Islet precursor cell (in vitro differentiated cells): ENCODE measurements at regions not wholly inside any gene's neighbourhood (a gene's known extent, or its start where the extent isn't known, plus 50 kb on each side); places are given as distances from the start of the nearest gene placed in this dataset.
"Not testable (repeated sequence)": the region's sequence is repeated elsewhere in the genome, so short reads cannot be mapped to it uniquely, and the experiment has no call there.

Source experiments
- DNase-seq: peaks from one replicate; pipeline ENCODE4 v3.0.0-alpha.2; 2018

DNA sequence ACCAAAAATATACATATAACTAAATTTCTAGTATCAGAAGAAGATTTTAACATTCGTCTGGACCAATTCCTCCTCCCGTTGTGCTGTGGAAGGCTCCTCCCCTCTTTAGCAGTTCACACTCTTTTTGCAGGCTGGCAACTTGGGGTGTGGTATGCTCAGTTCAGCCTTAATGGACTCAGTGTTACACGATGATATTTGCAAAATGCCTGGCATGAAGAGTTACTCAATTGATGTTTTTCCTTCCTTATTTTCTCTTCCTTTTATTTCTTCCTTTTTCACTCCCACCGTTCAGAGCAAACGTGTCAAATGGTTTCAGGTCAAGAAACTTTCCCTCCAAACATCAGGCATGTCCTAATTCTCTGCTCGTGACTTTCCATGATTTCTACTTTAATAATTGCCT, 248.3 kb downstream of the PHF14 start:
- no peak for DNase-seq

DNA sequence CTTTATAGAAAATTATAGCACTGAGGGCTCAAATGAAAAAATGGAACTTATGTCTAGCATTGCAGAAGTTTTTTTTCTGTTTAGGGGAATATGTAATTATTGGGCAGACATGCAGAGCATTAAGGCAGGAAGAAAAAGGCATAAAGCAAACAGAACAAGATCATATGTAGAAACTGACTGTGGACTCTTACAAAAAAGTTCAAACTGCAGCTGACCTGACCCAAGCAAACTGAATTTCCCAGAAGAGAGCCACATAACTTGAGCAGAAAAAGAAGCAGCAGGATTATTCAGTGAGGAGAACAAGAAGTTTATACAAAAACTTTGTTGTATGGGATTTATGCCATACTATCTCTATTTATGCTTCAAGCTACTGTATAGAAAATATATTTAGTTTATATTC, 250.9 kb downstream of the PHF14 start:
- DNase-seq = no peak

DNA sequence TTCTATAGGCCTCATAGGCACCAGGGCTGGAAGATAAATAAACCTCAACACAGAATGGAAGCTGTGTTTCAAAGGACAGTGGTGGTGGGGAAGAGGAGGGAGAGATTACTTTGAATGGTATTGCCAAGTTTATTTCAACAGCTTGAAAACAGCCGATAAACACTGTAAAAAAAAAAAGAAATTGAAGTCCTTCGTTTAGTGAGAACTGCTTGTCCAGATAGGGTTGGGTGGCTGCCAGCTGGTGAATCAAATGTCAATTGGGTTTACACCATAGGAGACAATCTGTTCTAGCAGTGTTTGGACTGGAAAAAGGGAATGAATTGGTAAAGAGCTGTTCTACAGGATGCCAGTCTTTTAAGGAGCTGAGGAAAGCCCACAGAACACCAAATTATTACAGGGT, 254.8 kb downstream of the PHF14 start:
- no peak for DNase-seq

DNA sequence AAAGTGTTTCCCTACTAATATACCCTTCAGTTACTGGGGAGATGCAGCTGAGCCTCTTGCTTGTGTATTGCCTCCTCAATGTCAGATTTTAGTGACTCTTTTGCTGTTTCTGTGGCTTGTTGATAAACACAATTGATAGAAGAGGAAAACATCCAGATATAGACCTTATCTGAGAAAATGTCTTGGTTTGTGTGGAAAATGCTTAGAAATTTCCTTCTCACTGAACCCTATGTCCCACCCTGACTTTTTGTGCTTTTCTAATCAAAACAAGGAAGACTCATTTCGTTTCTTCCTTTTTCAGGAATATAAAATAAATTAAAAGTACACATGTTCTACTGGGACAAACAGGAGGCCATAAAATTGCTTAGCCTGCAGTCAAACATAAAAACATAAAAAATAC, 257.5 kb downstream of the PHF14 start:
- DNase-seq = no peak

DNA sequence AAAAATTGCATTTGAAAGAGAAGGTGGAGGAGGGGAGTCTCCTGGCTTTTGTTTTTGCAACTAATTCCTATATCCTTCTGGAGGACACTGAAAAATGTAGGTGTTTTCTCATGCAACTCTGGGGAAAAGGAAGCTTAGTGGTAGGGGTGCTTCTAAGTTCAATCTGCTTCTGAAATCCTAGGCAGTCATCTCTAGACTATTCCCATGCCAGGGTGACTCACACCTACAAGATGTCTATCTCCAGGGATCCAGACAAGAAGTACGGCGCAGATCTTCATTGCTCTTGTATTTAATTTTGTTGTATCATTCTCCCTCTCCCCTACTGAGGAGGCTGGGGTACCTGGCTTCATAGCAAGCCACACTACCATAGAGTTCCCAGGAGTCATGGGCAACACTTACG, 258.8 kb downstream of the PHF14 start:
- no peak for DNase-seq

DNA sequence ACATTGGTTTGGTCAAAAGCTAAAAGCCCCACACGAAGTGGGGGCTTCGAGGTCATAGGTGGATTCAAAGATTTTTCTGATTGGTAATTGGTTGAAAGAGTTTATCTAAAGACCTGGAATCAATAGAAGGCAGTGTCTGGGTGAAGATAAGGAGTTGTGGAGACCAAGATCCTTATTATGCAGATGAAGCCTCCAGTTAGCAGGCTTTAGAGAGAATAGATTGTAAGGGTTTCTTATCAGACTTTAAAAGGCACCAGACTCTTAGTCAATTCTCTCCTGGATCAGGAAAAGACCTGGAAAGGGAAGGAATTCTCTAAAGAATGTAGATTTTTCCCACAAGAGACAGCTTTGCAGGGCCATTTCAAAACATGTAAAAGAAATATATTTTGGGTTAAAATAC, 260.2 kb downstream of the PHF14 start:
- DNase-seq = no peak

DNA sequence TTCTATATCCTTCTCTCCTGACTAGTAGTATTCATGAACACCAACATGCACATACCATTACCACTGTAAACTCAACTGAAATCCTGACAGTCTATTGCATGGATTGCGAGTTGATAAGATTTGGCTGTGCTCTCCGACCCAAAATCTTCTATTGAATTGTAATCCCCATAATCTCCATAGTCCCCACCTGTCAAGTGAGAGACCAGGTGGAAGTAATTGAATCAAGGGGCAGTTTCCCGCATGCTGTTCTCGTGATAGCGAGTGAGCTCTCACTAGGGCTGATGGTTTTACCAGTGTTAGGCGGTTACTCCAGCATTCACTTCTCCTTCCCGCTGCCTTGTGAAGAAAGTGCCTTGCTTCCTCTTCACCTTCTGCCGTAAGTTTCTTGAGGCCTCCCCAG, 261.8 kb downstream of the PHF14 start:
- no peak for DNase-seq

DNA sequence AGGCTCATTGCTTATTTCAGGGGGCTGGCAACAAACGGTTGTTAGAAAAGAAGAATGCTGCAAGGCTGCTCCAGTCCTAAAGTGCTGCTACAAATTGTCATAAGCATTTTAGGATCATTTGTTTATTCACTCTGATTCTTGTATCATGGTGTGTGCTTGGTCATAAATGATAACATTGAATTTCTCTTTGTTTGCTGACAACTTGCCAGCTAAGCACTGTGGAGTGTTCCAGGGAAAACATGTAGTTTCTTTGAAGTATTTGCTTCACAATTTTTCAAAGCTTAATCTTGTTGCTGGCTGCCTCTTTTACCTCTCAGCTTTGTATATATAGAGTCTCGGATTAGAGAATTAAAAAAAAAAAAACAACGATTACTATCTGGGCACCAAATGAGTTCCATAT, 263.0 kb downstream of the PHF14 start:
- no peak for DNase-seq

DNA sequence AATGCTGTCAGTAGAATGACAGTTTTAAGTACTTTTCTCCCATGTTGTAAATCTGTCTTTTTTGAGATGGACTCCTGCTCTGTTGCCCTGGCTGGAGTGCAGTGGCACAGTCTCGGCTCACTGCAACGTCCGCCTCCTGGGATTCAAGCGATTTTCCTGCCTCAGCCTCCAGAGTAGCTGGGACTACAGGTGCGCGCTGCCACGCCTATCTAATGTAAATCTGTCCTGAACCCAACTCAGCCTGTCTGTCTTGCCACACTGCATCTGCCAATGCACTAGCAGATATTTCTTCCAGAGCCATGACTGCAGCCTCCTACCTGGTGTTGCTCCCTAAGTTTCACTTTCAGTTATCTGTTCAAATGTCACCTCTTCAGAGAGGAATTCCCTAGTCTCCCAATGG, 264.1 kb downstream of the PHF14 start:
- no peak for DNase-seq

DNA sequence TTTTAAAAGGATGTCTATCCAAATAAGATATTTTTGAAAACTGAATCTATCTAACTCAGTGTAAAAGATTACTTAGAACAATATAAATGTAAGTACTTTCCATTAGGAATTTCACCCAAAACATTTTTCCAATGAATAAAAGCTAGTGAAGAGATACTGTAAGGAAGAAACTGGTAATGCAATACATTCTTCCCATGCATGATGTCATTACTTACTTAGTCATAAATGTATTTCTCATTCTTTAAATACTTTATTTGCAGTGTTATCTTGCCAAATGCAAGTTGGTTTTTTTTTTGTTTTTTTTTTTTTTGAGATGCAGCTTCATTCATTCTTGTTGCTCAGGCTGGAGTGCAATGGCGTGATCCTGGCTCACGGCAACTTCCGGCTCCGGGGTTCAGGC, 265.6 kb downstream of the PHF14 start:
- DNase-seq = no peak

DNA sequence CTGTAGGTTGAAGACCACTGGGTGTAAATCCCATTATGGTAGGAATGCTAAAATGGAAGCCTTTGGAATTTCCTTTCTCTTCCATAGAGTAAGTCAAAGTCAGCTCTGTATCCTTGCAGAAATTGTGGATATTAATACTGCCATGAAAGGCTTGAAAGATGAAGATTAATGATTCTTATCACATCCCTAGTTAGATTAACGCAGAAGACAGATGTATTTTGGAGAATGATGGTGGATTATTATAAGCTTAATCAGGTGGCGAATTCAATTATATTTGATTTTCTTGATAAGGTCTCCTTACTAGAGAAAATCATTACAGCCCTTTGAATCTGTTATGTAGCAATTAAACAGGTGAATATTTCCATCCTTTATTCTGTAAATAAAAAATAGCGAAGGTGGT, 270.1 kb downstream of the PHF14 start:
- DNase-seq = no peak

DNA sequence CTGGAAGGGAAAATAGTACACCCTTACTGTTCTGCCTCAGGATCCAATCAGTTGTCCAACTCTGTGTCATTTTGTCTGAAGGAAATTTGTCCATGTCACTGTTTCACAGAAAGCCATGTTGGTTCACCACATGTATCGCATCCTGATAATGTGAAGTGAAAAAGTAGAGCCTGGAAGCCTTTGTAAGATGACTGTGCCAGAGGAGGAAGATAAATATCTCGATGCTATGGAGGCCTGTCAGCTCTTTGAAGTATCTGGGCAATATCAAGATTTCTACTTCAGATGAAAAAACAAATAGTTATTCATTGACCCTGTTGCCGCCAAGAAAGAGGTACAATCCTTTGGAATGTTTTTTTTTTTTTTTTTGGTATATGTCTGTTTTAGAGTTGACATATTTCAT, 270.5 kb downstream of the PHF14 start:
- DNase-seq = no peak

DNA sequence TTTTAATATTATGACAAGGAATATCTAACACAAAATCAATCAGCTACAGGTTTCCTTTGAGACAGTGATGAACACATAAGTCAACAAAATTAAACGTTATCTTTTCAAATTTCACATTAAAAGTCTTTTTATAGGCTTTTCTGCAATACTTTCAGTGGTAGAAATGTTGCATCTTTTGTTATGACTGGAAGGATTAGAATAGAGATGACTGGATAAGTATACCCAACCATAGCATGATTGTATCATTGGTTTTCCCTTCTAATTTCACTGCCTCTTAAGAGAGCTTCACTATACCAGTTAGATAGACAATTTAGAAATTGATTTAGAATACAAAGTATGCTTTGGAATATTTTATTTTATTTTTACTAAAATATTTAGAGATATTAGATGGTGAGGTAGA, 273.9 kb downstream of the PHF14 start:
- DNase-seq = no peak

DNA sequence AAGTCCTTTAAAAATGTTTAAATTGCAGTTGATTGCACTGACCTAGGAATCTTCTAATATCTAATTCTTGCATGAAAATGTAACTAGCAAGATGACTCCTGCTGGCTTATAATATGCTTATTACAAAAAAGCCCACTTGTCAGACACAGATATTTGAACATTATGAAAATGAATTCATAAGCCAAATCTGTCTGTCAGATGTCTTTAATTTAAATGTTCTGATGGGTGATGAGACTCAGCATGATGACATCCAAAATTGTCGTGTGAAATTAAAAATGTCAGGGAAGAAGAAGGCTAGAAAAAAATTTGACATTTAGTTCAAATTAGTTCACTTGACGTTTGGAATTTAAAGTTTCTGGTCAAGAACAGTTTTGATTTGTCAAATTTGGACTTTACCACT, 277.8 kb downstream of the PHF14 start:
- DNase-seq = no peak

DNA sequence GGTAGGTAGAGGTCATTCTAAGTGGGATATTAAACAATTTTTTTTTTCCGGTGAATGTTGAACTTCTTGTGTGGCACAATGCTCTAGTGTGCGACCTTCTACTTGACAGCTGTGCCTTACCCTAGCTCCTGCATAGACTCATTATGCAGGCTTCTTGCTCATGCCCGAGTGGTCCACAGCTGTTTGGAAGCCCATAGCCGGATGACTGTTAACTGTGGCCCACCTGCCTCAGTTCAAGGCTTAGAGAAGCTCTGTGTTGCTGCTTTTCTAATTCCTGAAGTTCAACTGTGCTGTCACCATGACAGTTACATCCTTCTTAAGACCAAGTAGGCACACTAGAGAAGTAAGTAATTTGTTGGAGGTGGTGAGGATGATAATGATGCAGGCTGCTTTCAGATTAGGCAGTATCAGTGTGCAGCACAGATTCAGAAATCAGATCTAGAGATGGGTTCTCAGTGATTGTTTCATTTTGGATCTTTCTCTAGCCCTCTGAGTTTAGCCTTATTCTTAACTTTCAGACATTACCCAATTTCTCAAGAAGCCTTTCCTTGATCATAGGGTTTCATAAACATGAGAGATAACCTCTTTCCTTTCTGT, 278.4 kb downstream of the PHF14 start:
- no peak for DNase-seq

DNA sequence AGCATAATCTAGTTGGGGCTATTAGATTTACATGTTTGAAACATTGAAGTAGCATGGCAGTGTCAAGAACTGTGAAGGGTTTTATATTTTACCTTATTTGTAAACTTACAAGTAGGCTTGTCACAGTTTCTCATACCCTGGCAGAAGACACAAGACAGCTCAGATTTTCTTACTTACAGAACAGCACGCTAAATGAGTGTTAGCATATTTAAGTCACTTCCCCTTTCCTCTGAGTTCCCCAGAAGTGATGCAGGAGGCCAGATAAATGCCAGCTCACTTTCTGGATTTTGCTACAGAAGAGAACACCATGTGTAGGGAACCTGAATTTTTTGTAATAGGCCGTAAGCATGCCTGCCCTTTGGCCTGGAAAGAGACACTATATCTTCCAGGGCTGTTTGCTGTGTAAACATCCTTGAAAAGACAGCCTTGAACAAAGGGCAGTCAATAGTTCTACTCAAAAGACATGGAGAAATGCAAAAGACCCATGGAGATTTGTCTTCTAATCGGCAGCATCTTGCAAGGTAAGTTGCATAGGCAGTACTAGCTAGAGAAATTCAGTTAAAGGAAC, 279.1 kb downstream of the PHF14 start:
- no peak for DNase-seq

DNA sequence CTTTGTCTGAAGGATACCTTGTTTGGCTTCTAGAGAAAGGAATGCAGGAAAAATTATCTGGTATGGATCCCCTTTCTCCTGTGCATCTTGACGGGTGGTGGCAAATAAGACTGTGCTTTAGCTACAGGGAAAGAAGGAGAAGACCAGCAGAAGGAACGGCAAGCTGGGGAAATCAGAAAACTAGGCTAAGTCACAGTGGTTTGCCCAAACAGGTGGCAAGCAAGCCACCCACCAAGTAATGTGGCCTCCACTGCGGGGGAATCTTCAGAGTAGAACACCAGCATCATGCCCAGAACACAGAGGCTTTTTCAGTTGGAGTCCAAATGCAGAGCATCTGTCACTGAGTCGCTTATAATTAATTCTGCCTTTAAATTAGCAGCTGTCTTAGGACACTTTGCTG, 282.8 kb downstream of the PHF14 start:
- no peak for DNase-seq

DNA sequence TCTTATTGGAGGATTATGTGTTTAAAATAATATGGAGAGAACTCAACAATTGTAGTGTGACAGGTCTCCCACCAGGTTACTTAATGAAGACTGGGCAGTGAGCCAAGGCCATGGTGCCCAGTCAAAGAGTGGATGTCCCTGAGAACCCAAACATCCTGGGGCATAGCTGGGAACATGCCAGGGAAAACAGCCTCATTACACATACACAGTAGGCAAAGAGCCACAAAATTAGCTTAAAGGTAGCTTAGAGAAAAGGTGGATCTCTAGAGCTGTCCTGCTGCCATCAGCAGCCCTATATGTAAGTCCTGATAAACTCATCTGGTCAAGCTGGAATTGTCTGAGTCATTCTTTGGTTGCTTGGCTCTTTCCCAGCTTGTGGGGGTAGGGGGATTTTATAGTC, 287.8 kb downstream of the PHF14 start:
- no peak for DNase-seq

DNA sequence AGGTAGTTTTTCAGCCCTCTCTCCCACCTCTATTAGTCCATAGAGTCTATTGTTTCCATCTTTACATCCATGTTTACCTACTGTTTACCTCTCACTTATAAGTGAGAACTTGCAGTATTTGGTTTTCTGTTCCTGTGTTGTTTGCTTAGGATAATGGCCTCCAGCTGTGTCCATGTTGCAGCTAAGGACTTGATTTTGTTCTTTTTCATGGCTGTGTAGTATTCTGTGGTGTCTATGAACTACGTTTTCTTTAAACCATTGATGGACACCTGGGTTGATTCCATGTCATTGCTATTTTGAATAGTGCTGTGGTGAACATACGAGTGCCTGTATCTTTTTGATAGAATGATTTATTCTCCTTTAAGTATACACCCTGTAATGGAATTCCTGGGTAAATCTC, 292.4 kb downstream of the PHF14 start:
- no peak for DNase-seq

DNA sequence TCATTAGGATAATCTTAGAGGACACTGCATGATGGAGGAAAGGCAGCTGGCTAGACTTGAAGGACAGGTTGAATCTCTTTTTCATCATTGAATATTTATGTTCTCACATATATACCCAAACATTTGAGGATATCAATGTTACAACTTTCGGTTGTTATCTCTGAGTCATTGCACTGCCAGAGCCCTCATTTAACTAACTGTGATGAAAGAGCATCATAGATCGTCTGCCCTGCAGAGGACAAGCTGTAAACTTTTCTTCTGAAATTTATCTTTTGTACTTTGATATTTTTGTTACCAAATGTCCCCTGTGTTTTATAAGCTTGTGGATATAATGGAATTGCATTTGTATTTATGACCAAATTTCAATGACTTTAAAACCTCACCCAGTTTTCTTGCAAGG, 298.7 kb downstream of the PHF14 start:
- DNase-seq = no peak

DNA sequence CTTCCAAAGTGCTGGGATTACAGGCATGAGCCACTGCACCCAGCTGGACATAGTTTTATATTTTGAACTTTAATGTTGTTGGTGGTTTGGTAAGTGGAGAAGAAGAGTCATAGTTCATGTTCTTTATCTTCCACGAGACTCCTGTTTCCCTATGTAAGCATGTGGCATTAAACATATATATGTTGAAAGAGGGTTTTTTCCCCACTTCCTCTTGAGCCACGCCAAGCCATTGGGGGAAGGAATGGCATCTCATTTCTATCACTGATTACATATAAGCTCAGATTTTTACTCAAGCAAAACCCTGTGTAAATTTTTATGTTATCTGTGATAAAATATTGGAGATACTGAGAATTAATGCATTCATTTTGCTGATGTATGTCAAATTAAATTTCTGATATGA, 300.4 kb downstream of the PHF14 start:
- DNase-seq = no peak

DNA sequence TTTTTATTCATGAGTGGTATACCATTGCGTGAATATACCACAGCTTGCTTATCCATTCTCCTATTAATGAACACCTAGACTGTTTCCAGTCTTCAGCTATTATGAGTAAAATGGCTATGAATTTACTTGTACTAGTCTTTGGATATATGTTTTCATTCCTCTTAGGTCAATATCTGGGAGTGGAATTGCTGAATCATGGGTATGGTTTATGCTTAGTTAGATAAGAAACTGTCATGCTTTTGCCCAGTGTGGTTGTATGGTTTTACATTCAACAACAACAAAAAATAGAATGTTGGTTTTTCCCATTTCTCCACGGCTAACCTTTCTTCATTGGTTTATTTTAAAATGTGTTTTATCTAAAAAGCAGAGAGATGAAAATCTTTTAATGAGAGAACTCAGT, 308.3 kb downstream of the PHF14 start:
- no peak for DNase-seq

DNA sequence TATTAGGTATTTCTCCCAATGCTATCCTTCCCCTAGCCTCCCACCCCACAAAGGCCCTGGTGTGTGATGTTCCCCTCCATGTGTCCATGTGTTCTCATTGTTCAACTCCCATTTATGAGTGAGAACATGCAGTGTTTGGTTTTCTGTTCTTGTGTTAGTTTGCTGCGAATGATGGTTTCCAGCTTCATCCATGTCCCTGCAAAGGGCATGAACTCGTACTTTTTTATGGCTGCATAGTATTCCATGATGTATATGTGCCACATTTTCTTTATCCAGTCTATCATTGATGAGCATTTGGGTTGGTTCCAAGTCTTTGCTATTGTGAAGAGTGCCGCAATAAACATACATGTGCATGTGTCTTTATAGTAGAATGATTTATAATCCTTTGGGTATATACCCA, 309.9 kb downstream of the PHF14 start:
- DNase-seq = not testable (repeated sequence)

DNA sequence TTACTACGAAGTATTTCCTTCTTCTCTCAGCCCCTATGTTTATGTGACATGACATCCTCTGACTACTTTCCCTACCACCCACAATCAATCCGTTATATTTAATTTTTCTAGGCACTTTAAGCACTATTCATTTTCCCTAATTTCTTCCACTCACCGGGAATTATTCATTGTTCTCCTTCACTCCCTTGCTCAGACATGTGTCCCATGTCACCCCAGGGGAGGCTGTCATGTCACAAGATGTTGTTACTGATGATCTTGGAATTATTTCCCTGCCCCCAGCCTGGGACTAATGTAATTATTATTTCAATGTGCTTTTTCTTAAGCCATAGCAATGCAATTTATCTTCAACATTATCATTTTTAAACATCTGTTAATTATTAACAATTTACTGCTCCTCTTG, 317.2 kb downstream of the PHF14 start:
- no peak for DNase-seq

DNA sequence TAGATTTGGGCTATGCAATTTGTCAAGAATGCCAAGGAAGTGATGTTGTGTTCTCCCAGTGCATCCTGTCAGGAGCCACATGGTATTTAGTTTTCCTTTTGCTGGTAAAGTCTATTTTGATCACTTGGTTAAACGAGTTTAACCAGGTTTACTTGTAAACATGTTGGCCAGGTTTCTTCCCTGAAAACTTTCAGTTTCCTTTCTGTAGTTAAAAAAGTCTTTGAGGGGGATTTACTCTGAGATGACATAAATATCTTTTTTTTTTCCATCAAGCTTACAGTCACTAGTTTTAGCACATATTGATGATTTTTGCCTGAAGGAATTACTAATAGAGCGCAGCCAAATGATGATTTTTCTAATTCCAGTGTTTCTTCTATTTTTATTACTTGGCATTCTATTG, 320.5 kb downstream of the PHF14 start:
- DNase-seq = no peak

DNA sequence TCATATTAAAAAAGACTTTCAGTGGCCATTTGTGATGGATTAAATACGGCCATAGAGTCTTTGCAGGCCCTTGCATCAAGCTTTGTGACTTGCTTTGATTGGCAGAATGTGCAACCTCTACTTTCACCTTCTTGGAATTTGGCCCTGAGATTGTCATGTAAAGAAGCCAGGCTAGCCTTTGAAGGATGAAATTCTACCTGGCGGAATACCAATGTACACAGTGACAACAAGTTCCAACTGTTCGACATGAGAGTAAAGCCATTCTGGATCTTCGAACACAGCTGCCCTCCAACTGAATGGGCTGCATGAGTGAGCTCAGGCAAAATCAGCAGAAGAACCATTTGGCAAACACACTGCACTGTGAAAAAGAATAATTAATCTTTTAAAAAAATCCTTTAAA, 321.3 kb downstream of the PHF14 start:
- no peak for DNase-seq
